GM23338 (cell line): ENCODE measurements at regions not wholly inside any gene's neighbourhood (a gene's known extent, or its start where the extent isn't known, plus 50 kb on each side); places are given as distances from the start of the nearest gene placed in this dataset.

Source experiments
- ATAC-seq: fragments of 200-7000 bp; cut with Tn5 transposase; 3 replicates; pipeline ENCODE4 v1.9.1; 2020
- DNase-seq: peaks from one replicate; pipeline ENCODE4 v3.0.0-alpha.2; 2015; ENCODE audit warnings: low spot score
- H2AFZ ChIP-seq: fragments of 200-600 bp; sonication (generic); 2 replicates; pipeline ENCODE4 v1.8.0; 2016; ENCODE audit warnings: antibody characterized with exemption, mild to moderate bottlenecking, moderate library complexity
- H3F3A ChIP-seq: fragments of 200-600 bp; sonication (generic); replicated peaks from 2 replicates; pipeline ENCODE4 v1.8.0; 2017; ENCODE audit warnings: antibody characterized with exemption, mixed run types, low read depth
- H3K27ac ChIP-seq: fragments of 200-600 bp; sonication (generic); 2 replicates; pipeline ENCODE4 v1.6.1; 2016; ENCODE audit warnings: low read depth
- H3K27me3 ChIP-seq: fragments of 200-600 bp; sonication (generic); 2 replicates; pipeline ENCODE4 v1.8.0; 2016; ENCODE audit warnings: mild to moderate bottlenecking, mixed run types, moderate library complexity; ENCODE audit not compliant: insufficient read depth
- H3K36me3 ChIP-seq: fragments of 200-600 bp; sonication (generic); 2 replicates; pipeline ENCODE4 v1.8.0; 2016; ENCODE audit warnings: mild to moderate bottlenecking; ENCODE audit not compliant: insufficient read depth
- H3K4me1 ChIP-seq: fragments of 200-600 bp; sonication (generic); 2 replicates; pipeline ENCODE4 v1.8.0; 2016; ENCODE audit warnings: mild to moderate bottlenecking, moderate library complexity; ENCODE audit not compliant: insufficient read depth
- H3K4me2 ChIP-seq: fragments of 200-600 bp; sonication (generic); 2 replicates; pipeline ENCODE4 v1.7.1; 2017; ENCODE audit warnings: mixed run types
- H3K4me3 ChIP-seq: fragments of 200-600 bp; sonication (generic); 2 replicates; pipeline ENCODE4 v1.6.1; 2016; ENCODE audit warnings: mixed run types
- H3K79me2 ChIP-seq: fragments of 200-600 bp; sonication (generic); replicated peaks from 2 replicates; pipeline ENCODE4 v1.8.0; 2017; ENCODE audit warnings: mild to moderate bottlenecking; ENCODE audit not compliant: insufficient read depth
- H3K9me2 ChIP-seq: fragments of 200-600 bp; sonication (generic); 2 replicates; pipeline ENCODE4 v1.8.0; 2017; ENCODE audit not compliant: insufficient read depth
- H4K20me1 ChIP-seq: fragments of 200-600 bp; sonication (generic); replicated peaks from 2 replicates; pipeline ENCODE4 v1.8.0; 2017; ENCODE audit warnings: mild to moderate bottlenecking; ENCODE audit not compliant: insufficient read depth
- H3K27ac Mint-ChIP-seq: 2 replicates; pipeline ENCODE4 v1.8.0; 2020; ENCODE audit warnings: inconsistent platforms, mild to moderate bottlenecking, moderate library complexity, mixed read lengths
- H3K27me3 Mint-ChIP-seq: 3 replicates; pipeline ENCODE4 v1.8.0; 2022; ENCODE audit warnings: low read depth, mild to moderate bottlenecking, moderate library complexity, mixed read lengths, inconsistent platforms; ENCODE audit not compliant: insufficient read depth, poor library complexity
- H3K36me3 Mint-ChIP-seq: 3 replicates; pipeline ENCODE4 v1.8.0; 2021; ENCODE audit warnings: low read depth, mild to moderate bottlenecking, inconsistent platforms, moderate library complexity, mixed read lengths
- H3K4me1 Mint-ChIP-seq: 3 replicates; pipeline ENCODE4 v1.8.0; 2020; ENCODE audit warnings: mild to moderate bottlenecking, inconsistent platforms, mixed read lengths
- H3K4me3 Mint-ChIP-seq: 3 replicates; pipeline ENCODE4 v1.8.0; 2021; ENCODE audit warnings: moderate library complexity, mild to moderate bottlenecking, inconsistent platforms, mixed read lengths
- H3K9me3 Mint-ChIP-seq: 3 replicates; pipeline ENCODE4 v1.8.0; 2020; ENCODE audit warnings: moderate library complexity, mild to moderate bottlenecking, inconsistent platforms, mixed read lengths
- CREB1 ChIP-seq: fragments of 250-450 bp; sonication (Bioruptor Pico); IDR thresholded peaks from 2 replicates; pipeline ENCODE4 v1.5.0; 2020; ENCODE audit warnings: low read depth, mild to moderate bottlenecking, moderate library complexity
- EZH2 ChIP-seq: fragments of 200-600 bp; sonication (generic); IDR thresholded peaks from one replicate; pipeline ENCODE4 v1.8.0; 2017; ENCODE audit warnings: antibody characterized with exemption, mild to moderate bottlenecking, low read depth; ENCODE audit not compliant: unreplicated experiment
- JUNB ChIP-seq: IDR thresholded peaks from one replicate; pipeline ENCODE4 v1.6.1; 2016; ENCODE audit warnings: antibody characterized with exemption; ENCODE audit not compliant: unreplicated experiment
- NANOG ChIP-seq: IDR thresholded peaks from 2 replicates; pipeline ENCODE4 v1.6.1; 2016; ENCODE audit warnings: antibody characterized with exemption, borderline replicate concordance
- POLR2AphosphoS5 ChIP-seq: IDR thresholded peaks from 2 replicates; pipeline ENCODE4 v1.6.1; 2016; ENCODE audit warnings: antibody characterized with exemption, low read depth
- STAT1 ChIP-seq: IDR thresholded peaks from one replicate; pipeline ENCODE4 v1.6.1; 2016; ENCODE audit warnings: antibody characterized with exemption; ENCODE audit not compliant: unreplicated experiment
- ZNF114 ChIP-seq: fragments of 250-450 bp; sonication (Bioruptor Pico); IDR thresholded peaks from 2 replicates; pipeline ENCODE4 v1.5.0; 2020; ENCODE audit warnings: mild to moderate bottlenecking, moderate library complexity
- ZNF331 ChIP-seq: fragments of 250-450 bp; sonication (Bioruptor Pico); IDR thresholded peaks from 2 replicates; pipeline ENCODE4 v1.5.0; 2020; ENCODE audit warnings: low read depth, mild to moderate bottlenecking, moderate library complexity
- ZNF462 ChIP-seq: fragments of 250-450 bp; sonication (Bioruptor Pico); IDR thresholded peaks from 2 replicates; pipeline ENCODE4 v1.5.0; 2020; ENCODE audit warnings: mild to moderate bottlenecking, moderate library complexity
- TF ChIP-seq, protein P1 (sequence below): IDR thresholded peaks from 2 replicates; pipeline ENCODE4 v1.6.1; 2016; ENCODE audit warnings: antibody characterized with exemption

GRCh38 chr9:85417674-85418073 lies 324.1 kb downstream of the AGTPBP1 start (continued):
- no peak for TF ChIP-seq ZNF462 (CRISPR knock-in tag)
- no peak for TF ChIP-seq ZNF331 (CRISPR knock-in tag)
- no peak for TF ChIP-seq POLR2AphosphoS5
- TF ChIP-seq JUNB = no peak
- no peak for TF ChIP-seq ZNF114 (CRISPR knock-in tag)

- Histone ChIP-seq H2AFZ (no peak overlapping the region), H3K4me3 (no peak overlapping the region), H3K27me3 (no peaks in the 10 kb centered on the region), H3K9me2 (no peaks in the 10 kb centered on the region), H3K36me3 (no peaks in the 10 kb centered on the region), H3K4me1 (peaks cover 5% of the 10 kb centered on the region; the same call in 1 of the 2 replicates), H4K20me1 (no peaks in the 10 kb centered on the region), H3F3A (no peaks in the 10 kb centered on the region), H3K27ac (no peak overlapping the region), H3K79me2 (no peaks in the 10 kb centered on the region), H3K4me2 (no peak overlapping the region)
- Mint-ChIP-seq H3K27ac (no peak overlapping the region), H3K4me1 (peaks cover 6% of the 10 kb centered on the region), H3K9me3 (peaks cover under 1% of the 10 kb centered on the region; the same call in 1 of the 3 replicates), H3K27me3 (peaks cover 1% of the 10 kb centered on the region), H3K36me3 (no peaks in the 10 kb centered on the region), H3K4me3 (no peak overlapping the region)
- ATAC-seq = no peak
- no peak for DNase-seq
- TF ChIP-seq STAT1 = no peak
- no peak for TF ChIP-seq JUNB
- TF ChIP-seq POLR2AphosphoS5 = no peak
- TF ChIP-seq ZNF331 (CRISPR knock-in tag) = no peak
- TF ChIP-seq, protein P1, sequence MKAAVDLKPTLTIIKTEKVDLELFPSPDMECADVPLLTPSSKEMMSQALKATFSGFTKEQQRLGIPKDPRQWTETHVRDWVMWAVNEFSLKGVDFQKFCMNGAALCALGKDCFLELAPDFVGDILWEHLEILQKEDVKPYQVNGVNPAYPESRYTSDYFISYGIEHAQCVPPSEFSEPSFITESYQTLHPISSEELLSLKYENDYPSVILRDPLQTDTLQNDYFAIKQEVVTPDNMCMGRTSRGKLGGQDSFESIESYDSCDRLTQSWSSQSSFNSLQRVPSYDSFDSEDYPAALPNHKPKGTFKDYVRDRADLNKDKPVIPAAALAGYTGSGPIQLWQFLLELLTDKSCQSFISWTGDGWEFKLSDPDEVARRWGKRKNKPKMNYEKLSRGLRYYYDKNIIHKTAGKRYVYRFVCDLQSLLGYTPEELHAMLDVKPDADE = no peak
- no peak for TF ChIP-seq NANOG
- no peak for TF ChIP-seq ZNF462 (CRISPR knock-in tag)
- TF ChIP-seq CREB1 = no peak
- no peak for TF ChIP-seq EZH2
Measured at GRCh38 chr9:85416715-85417114, 325.0 kb downstream of the AGTPBP1 start.
